Naive B cell (primary cell): ENCODE measurements at regions not wholly inside any gene's neighbourhood (a gene's known extent, or its start where the extent isn't known, plus 50 kb on each side); places are given as distances from the start of the nearest gene placed in this dataset.

Experiments used
- ATAC-seq, 2 donors: fragments of 150-1000 bp; cut with Tn5 transposase; 2 replicates each; pipeline ENCODE4 v1.10.0; 2021; ENCODE audit warnings: low read depth in 2 of 2, mild to moderate bottlenecking in 2 of 2, moderate library complexity in 2 of 2
- DNase-seq: peaks from one replicate; pipeline ENCODE4 v3.0.0; 2022
- H3K27ac Mint-ChIP-seq, 6 donors: one replicate each; pipeline ENCODE4 v1.8.0; 2020 to 2022; ENCODE audit warnings: mild to moderate bottlenecking in 6 of 6, mixed read lengths in 6 of 6, moderate library complexity in 5 of 6, inconsistent platforms in 2 of 6
- H3K27me3 Mint-ChIP-seq, 3 donors: one replicate each; pipeline ENCODE4 v1.8.0; 2021 to 2022; ENCODE audit warnings: mixed read lengths in 3 of 3, mild to moderate bottlenecking in 1 of 3
- H3K36me3 Mint-ChIP-seq, 2 donors: one replicate each; pipeline ENCODE4 v1.8.0; 2020 to 2022; ENCODE audit warnings: mixed read lengths in 2 of 2, inconsistent platforms in 1 of 2, mild to moderate bottlenecking in 1 of 2
- H3K4me1 Mint-ChIP-seq, 3 donors: one replicate each; pipeline ENCODE4 v1.8.0; 2020 to 2022; ENCODE audit warnings: mixed read lengths in 3 of 3, inconsistent platforms in 1 of 3, mild to moderate bottlenecking in 1 of 3, moderate library complexity in 1 of 3
- H3K4me3 Mint-ChIP-seq, 8 donors: one replicate each; pipeline ENCODE4 v1.8.0; 2020 to 2022; ENCODE audit warnings: mild to moderate bottlenecking in 8 of 8, mixed read lengths in 8 of 8, moderate library complexity in 8 of 8, inconsistent platforms in 2 of 8
- H3K9me3 Mint-ChIP-seq, 7 donors: one replicate each; pipeline ENCODE4 v1.8.0; 2020 to 2022; ENCODE audit warnings: mixed read lengths in 7 of 7, mild to moderate bottlenecking in 5 of 7, inconsistent platforms in 2 of 7, moderate library complexity in 1 of 7

DNA sequence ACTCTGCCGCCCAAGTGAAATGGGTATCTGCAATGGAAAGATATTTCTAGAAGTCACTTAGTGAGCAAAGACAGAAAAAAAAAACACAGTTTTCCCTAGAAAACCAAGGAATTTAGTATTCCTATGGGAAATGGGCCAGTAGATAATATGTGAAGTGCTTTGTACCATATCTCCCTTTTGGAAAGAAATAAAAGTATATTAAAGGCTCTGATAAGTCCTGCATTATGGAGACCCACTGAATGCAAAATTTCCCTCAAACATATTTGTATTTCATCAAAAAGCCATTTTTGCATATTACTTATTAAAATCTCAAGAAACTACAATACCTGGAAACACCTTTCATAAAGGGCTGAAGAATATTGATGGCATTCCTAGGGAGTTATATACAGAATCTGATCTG is 51.6 kb upstream of the DYNLRB2 start:
- DNase-seq (no peak), ATAC-seq (no peak)
- Mint-ChIP-seq H3K4me3 (no peak overlapping the region), H3K9me3 (peaks cover 0 to 4% (median 0%) of the 10 kb centered on the region in 7 donors), H3K27me3 (peaks cover 19 to 40% (median 33%) of the 10 kb centered on the region in 3 donors), H3K27ac (no peak overlapping the region), H3K4me1 (no peaks in the 10 kb centered on the region), H3K36me3 (no peaks in the 10 kb centered on the region)

DNA sequence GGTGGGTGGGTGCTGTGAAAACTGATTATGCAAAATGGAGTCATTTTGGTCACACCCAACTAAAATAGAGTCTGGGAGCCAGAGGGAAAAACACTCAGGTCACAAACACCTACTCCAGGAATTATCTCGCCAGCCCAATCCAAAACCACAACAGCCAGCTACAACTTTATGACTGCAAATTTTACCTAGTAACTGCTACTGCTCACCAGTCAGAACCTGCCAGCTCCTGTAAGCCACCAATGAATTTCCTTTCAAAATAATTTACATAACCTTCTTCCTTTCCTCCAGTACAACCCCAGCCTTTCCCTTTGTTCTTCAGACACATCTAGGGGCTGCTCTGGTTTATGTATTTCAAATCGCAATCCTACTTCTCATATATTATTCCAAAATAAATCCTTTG is 52.6 kb upstream of the DYNLRB2 start:
- H3K27me3 Mint-ChIP-seq: peaks cover 25 to 33% (median 31%) of the 10 kb centered on the region in 3 donors
- H3K4me3 Mint-ChIP-seq: no peak overlapping the region
- H3K4me1 Mint-ChIP-seq: no peaks in the 10 kb centered on the region
- ATAC-seq (no peak), DNase-seq (no peak)
- H3K9me3 Mint-ChIP-seq: peaks cover 0 to 7% (median 0%) of the 10 kb centered on the region in 7 donors
- H3K36me3 Mint-ChIP-seq: no peaks in the 10 kb centered on the region
- H3K27ac Mint-ChIP-seq: no peak overlapping the region

DNA sequence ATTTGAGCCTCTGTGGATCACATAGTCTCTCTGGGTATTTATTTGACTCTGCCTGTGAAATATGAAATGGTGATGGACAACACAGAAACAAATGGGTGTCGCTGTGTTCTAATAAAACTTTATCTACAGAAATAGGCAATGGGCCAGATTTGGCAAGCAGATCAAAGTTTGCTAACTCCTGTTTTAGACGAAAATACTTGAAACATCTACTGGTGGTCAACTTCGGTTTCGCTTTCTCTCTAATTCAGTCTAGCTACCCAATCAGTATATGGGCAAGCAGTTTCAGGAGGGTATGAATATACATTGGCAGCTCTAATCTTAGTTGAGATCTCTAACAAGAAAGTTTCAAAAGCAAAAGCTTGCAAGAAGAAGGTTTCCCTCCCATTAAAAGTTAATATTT is 60.1 kb upstream of the DYNLRB2 start:
- ATAC-seq: no peak
- H3K4me3 Mint-ChIP-seq: no peak overlapping the region
- no peaks in the 10 kb centered on the region for H3K4me1 Mint-ChIP-seq
- peaks cover 23 to 55% (median 30%) of the 10 kb centered on the region in 3 donors for H3K27me3 Mint-ChIP-seq
- H3K27ac Mint-ChIP-seq: no peak overlapping the region
- no peak for DNase-seq
- H3K36me3 Mint-ChIP-seq: no peaks in the 10 kb centered on the region
- peaks cover 0 to 13% (median 0%) of the 10 kb centered on the region in 7 donors for H3K9me3 Mint-ChIP-seq

DNA sequence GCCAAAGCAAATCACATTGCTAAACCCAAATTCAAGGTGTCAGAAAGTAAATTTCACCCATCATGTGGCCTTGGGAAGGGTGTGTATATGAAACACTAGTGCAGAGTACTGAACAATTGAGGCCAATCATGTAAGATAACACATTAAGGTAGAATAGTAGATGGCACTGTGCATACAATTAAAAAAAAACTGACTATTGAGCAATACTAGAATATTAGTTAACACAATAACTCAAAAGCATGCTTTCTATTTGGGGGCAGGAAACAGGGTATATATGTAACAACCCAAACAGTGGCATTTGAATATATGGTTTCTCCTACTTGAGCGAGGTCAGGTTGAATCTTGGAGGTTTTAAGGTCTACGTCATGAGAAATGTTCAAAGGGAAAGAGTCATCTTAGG is 63.0 kb upstream of the DYNLRB2 start:
- ATAC-seq (no peak), DNase-seq (no peak)
- Mint-ChIP-seq H3K27ac (no peak overlapping the region), H3K4me3 (no peak overlapping the region), H3K9me3 (peaks cover 0 to 8% (median 2%) of the 10 kb centered on the region in 7 donors), H3K36me3 (no peaks in the 10 kb centered on the region), H3K4me1 (no peaks in the 10 kb centered on the region), H3K27me3 (peaks cover 29 to 44% (median 35%) of the 10 kb centered on the region in 3 donors)

DNA sequence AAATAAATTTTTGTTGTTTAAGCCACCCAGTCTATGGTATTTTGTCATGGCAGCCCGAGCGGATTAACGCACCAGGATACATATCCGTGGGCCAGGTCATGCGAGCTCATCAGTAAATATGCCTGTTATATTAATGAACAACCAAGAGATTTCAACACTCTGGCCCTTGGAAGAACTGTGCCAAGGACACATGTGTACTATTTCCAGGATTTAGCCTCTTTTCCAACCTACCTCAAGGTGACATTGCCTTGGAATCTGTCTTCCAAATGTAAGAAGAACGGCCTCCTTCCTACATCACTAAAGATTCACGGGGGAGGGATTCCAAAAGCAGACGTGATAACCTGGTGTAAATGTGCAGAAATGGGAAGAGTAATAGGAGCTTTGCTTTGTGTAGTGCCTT is 72.8 kb upstream of the DYNLRB2 start:
- Mint-ChIP-seq H3K9me3 (peaks cover 0 to 4% (median 0%) of the 10 kb centered on the region in 7 donors), H3K36me3 (no peaks in the 10 kb centered on the region), H3K4me1 (peaks cover 0 to 13% (median 11%) of the 10 kb centered on the region in 3 donors), H3K27me3 (peaks cover 29 to 42% (median 38%) of the 10 kb centered on the region in 3 donors), H3K27ac (no peak overlapping the region), H3K4me3 (no peak overlapping the region)
- ATAC-seq (no peak), DNase-seq (no peak)

DNA sequence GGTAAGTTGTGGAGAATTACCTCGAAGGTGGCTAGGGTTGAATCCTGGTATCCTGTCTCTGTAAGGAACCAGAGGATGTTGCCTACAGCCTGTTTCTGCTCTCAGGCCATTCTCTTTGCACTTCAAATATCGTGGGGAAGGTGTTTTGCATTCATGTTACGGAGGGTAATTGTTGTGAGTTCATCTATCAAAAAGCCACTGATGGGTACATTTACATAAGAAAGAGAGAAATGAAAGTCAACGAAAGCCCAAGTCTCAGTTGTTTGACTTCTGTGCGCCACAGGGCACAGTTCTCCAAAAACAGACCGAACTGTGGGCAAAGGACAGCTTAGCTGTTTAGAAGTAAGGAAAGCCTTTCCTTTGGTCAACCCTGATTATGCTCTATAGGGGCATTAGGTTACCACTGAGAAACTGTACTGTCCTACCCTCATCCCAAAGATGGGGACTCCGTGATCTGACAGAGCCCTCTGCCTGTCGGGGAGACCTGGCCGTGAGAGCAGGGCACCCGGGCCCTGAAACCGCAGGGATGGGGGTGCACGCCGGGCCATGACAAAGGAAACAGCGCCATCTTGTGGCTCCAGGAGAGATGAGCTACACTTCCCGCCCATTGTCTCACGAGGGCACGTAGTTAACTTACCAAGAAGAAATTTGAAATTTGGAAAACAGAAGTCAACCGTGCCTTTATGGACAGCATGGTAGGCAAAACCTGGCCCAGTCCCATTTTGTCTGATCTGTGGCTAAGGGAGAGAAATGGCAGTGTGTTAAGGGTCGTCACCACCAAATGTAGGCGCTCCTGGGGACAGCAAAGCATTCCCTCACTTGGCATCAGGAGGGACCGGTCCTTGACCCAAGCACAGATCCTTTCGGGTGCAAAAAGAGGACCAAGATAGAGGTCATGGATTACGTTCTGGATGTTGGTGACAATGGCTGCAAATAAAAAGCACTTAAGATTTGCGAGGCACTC is 74.5 kb upstream of the DYNLRB2 start:
- Mint-ChIP-seq H3K4me3 (peak overlapping the region in 3 of 8 donors; percentile 48 to 71 (median 61)), H3K36me3 (no peaks in the 10 kb centered on the region), H3K27me3 (peaks cover 36 to 46% (median 41%) of the 10 kb centered on the region in 3 donors), H3K9me3 (peaks cover 0 to 4% (median 0%) of the 10 kb centered on the region in 7 donors), H3K27ac (peak overlapping the region in 3 of 6 donors; percentile 7 to 61 (median 50)), H3K4me1 (peaks cover 0 to 13% (median 11%) of the 10 kb centered on the region in 3 donors)
- ATAC-seq (peak; percentile 89 to 90), DNase-seq (peak; percentile 32)

DNA sequence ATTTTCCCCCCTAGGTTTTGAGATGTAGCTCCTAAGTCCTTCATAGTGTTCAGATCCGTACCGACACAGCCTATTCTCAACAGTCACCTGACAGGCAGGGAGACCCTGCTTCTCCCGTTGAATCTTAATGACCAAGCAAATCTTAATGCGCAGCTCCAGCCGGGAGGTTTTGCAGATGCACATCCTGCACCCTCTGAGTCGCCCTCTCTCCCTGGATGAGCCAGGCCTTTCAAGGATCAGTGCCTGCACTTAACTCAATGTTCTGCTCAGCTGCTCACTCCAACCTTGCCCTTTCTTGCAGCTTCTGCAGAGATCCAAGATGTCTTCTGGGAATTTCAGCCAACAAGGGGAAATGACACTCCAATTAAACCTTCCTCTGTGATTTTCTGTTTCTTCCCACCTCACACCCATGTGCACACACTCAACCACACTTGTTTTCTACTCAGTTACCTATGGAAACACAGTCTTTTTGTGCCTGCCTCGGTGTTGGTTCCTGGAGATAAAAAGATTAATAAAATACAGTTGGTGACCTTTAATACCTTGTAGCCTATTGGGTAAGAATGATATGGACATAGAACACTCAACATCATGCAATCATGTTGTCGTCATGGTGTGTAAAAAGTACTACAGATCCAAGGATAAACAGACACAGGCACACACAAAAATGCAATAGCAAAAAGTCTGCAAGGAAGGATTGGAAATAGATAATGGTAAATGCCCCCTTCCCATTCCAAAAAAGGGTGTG is 76.9 kb upstream of the DYNLRB2 start:
- Mint-ChIP-seq H3K27me3 (peaks cover 35 to 55% (median 40%) of the 10 kb centered on the region in 3 donors), H3K4me3 (no peak overlapping the region), H3K4me1 (peaks cover 0 to 13% (median 11%) of the 10 kb centered on the region in 3 donors), H3K27ac (no peak overlapping the region), H3K36me3 (no peaks in the 10 kb centered on the region), H3K9me3 (no peaks in the 10 kb centered on the region)
- no peak for ATAC-seq
- DNase-seq: no peak

DNA sequence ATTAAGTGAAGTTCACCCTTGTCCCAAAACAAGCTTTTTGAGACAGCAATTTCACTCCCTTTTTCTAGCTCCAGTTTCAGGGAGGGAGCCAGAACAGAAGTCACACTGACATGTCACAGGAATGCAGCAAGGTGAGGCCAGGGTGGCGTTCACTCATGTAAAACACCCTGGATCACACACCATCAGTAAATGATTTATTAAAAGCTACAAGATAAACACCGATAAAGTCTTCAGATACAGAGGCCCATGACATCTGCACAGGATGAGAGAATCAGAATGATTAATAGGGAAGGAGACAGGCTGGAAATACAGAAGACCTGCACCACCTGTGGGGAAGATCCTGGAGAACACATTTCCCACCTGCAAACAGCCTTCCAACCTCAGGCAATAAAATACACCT is 77.5 kb upstream of the DYNLRB2 start:
- Mint-ChIP-seq H3K36me3 (no peaks in the 10 kb centered on the region), H3K4me3 (no peak overlapping the region), H3K4me1 (peaks cover 0 to 13% (median 11%) of the 10 kb centered on the region in 3 donors), H3K27ac (no peak overlapping the region), H3K9me3 (no peaks in the 10 kb centered on the region), H3K27me3 (peaks cover 32 to 49% (median 40%) of the 10 kb centered on the region in 3 donors)
- DNase-seq: no peak
- ATAC-seq: no peak

DNA sequence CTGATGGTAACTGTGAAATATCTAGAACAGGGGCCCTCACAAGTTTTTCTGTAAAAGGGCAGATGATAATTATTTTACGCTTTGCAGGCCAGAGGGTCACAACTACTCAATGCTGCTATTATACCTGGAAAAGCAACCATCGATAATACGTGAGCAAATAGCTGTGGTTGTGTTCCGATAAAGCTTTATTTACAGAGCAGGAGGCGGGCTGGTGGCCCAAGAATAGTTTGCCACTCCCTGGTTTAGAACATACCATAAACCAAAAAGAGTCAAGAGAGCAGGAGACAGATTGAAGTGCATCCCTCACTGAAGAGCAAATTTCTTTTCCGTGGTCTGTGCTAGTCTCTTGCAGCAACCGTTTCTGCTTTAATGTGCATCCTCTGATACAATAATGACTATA is 77.9 kb upstream of the DYNLRB2 start:
- Mint-ChIP-seq H3K4me3 (no peak overlapping the region), H3K4me1 (peaks cover 0 to 13% (median 11%) of the 10 kb centered on the region in 3 donors), H3K27ac (no peak overlapping the region), H3K27me3 (peaks cover 31 to 45% (median 40%) of the 10 kb centered on the region in 3 donors), H3K9me3 (no peaks in the 10 kb centered on the region), H3K36me3 (no peaks in the 10 kb centered on the region)
- DNase-seq: no peak
- ATAC-seq: no peak

DNA sequence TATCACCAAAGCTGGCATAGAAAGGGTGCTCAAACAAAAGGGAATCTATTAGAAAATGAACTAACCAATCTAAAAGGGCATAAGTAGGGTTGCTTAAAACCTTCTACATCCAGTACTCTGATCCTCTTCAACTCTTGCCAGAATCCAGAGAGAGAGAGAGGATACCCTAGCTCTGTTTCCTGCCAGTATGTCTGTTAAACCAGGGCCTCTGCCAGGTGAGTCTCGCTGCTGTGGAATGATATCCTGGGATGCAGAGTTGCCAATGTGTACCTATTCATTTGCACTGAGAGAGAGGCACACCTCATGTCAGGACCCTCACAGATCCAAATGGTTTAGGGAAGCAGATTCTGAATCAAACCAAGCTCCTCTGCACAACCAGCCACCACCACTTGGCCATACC is 79.8 kb upstream of the DYNLRB2 start:
- DNase-seq (no peak), ATAC-seq (no peak)
- Mint-ChIP-seq H3K27ac (no peak overlapping the region), H3K4me3 (no peak overlapping the region), H3K4me1 (peaks cover 0 to 5% (median 4%) of the 10 kb centered on the region in 3 donors), H3K36me3 (no peaks in the 10 kb centered on the region), H3K9me3 (peaks cover 0 to 4% (median 0%) of the 10 kb centered on the region in 7 donors), H3K27me3 (peaks cover 42 to 46% (median 46%) of the 10 kb centered on the region in 3 donors)

DNA sequence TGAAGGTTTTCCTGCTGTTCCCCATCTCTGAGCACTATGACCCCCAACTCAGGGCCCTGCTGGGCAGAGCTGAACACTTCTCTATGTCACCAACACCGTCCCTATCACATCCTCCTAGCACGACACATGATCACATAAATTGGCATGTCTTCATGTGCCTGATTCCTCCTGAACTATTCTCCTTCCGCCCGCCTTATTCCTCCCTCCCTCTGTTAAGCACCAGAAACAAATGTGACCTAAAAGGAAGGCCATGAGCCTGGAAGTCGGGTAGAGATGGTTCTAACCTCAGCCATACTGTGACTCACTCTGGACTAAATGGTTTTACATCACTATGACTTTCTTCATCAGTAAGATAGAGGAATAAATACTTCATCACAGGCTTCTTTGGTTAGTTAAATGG is 80.8 kb upstream of the DYNLRB2 start:
- Mint-ChIP-seq H3K36me3 (no peaks in the 10 kb centered on the region), H3K4me1 (no peaks in the 10 kb centered on the region), H3K9me3 (peaks cover 0 to 4% (median 0%) of the 10 kb centered on the region in 7 donors), H3K4me3 (no peak overlapping the region), H3K27ac (no peak overlapping the region), H3K27me3 (peaks cover 44 to 53% (median 49%) of the 10 kb centered on the region in 3 donors)
- no peak for DNase-seq
- no peak for ATAC-seq

DNA sequence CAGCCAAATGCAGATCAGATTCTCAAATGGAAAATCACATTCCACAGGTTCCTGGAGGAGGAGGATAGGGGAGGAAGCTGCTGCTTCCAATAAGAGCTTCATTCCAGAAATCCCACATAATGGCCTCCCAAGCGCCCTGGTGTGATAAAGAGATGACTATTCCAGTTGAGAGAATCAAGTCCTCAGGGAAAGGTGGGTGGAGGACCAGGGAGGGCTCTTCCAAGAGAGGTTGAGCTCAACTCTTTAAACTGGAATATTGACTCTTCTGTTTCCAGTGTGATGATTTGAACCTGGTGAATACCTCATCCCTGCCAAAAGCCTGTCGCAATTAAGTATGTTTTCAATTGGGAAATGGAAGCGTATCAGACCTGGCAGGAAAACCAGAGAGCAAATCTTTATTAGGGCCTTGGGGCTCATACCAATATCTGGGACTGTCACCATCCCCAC is 81.4 kb upstream of the DYNLRB2 start:
- Mint-ChIP-seq H3K4me3 (peak overlapping the region in 1 of 8 donors; percentile 11), H3K36me3 (no peaks in the 10 kb centered on the region), H3K27ac (no peak overlapping the region), H3K4me1 (no peaks in the 10 kb centered on the region), H3K9me3 (peaks cover 0 to 4% (median 0%) of the 10 kb centered on the region in 7 donors), H3K27me3 (peaks cover 38 to 48% (median 47%) of the 10 kb centered on the region in 3 donors)
- no peak for DNase-seq
- ATAC-seq: no peak

DNA sequence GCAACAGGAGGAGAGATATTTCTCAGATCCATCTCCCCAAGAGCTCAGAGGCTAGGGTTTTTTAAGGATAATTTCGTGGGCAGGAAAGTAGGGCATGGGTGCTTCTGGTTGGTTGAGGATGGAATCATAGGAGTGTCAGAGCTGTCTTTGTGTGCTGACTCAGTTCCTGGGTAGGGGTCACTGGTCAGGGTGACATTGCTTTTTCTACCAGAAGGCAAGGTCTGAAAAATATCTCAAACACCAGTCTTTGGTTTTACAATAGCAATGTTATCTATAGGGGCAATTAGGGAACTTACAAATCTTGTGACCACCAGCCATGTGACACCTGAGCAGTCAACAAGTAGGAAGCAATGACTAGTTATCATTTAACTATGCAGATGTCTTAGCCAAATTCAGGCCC is 82.9 kb upstream of the DYNLRB2 start:
- no peak for ATAC-seq
- no peaks in the 10 kb centered on the region for H3K36me3 Mint-ChIP-seq
- no peak overlapping the region for H3K4me3 Mint-ChIP-seq
- H3K9me3 Mint-ChIP-seq: peaks cover 0 to 4% (median 0%) of the 10 kb centered on the region in 7 donors
- no peaks in the 10 kb centered on the region for H3K4me1 Mint-ChIP-seq
- H3K27me3 Mint-ChIP-seq: peaks cover 26 to 35% (median 32%) of the 10 kb centered on the region in 3 donors
- H3K27ac Mint-ChIP-seq: no peak overlapping the region
- no peak for DNase-seq
